HS-27A (cell line): ENCODE measurements at regions not wholly inside any gene's neighbourhood (a gene's known extent, or its start where the extent isn't known, plus 50 kb on each side); places are given as distances from the start of the nearest gene placed in this dataset.
"Not testable (repeated sequence)": the region's sequence is repeated elsewhere in the genome, so short reads cannot be mapped to it uniquely, and the experiment has no call there.

Experiments
- DNase-seq: peaks from one replicate; pipeline ENCODE4 v3.0.0-alpha.2; 2012; ENCODE audit warnings: low read depth, missing footprints

- no peak for DNase-seq
Observed at GRCh38 chr3:124363476-124363875, 366.8 kb upstream of the UMPS start.

GRCh38 chr3:124364317-124365020 is 365.8 kb upstream of the UMPS start:
- no peak for DNase-seq

GRCh38 chr3:124366655-124367054 is 363.6 kb upstream of the UMPS start:
- not testable (repeated sequence) for DNase-seq

- no peak for DNase-seq
Observed at GRCh38 chr3:124372775-124373174, 357.5 kb upstream of the UMPS start.

- no peak for DNase-seq
Observed at GRCh38 chr3:124373524-124373923, 356.7 kb upstream of the UMPS start.

GRCh38 chr3:124374583-124374982 is 355.7 kb upstream of the UMPS start:
- DNase-seq, result no peak

GRCh38 chr3:124381575-124382333 is 348.5 kb upstream of the UMPS start:
- DNase-seq, result no peak

- no peak for DNase-seq
Observed at GRCh38 chr3:124383051-124383450, 347.2 kb upstream of the UMPS start.

- DNase-seq, result no peak
Observed at GRCh38 chr3:124383846-124384466, 346.3 kb upstream of the UMPS start.

GRCh38 chr3:124384527-124384926 is 345.7 kb upstream of the UMPS start:
- DNase-seq, result no peak

GRCh38 chr3:124385996-124386395 is 344.3 kb upstream of the UMPS start:
- no peak for DNase-seq

- no peak for DNase-seq
Observed at GRCh38 chr3:124386996-124387595, 343.2 kb upstream of the UMPS start.

- no peak for DNase-seq
Observed at GRCh38 chr3:124391774-124392173, 338.5 kb upstream of the UMPS start.

GRCh38 chr3:124393340-124393739 is 336.9 kb upstream of the UMPS start:
- no peak for DNase-seq

- DNase-seq, result no peak
Observed at GRCh38 chr3:124395162-124395561, 335.1 kb upstream of the UMPS start.

GRCh38 chr3:124395584-124396338 is 334.5 kb upstream of the UMPS start:
- no peak for DNase-seq

GRCh38 chr3:124396339-124396950 is 333.8 kb upstream of the UMPS start:
- DNase-seq, result no peak

- no peak for DNase-seq
Observed at GRCh38 chr3:124397088-124397487, 333.2 kb upstream of the UMPS start.

- no peak for DNase-seq
Observed at GRCh38 chr3:124398594-124398993, 331.7 kb upstream of the UMPS start.

GRCh38 chr3:124401843-124402242 is 328.4 kb upstream of the UMPS start:
- peak; percentile 79 for DNase-seq

- DNase-seq, result no peak
Observed at GRCh38 chr3:124402791-124403190, 327.5 kb upstream of the UMPS start.

GRCh38 chr3:124404621-124405020 is 325.6 kb upstream of the UMPS start:
- DNase-seq, result no peak
